Endothelial cell of umbilical vein (primary cell): ENCODE measurements at regions not wholly inside any gene's neighbourhood (a gene's known extent, or its start where the extent isn't known, plus 50 kb on each side); places are given as distances from the start of the nearest gene placed in this dataset.

Experiments used
- BruUV-seq: library from RNA; stranded (reverse); fragments of 400-500 nt; replicated peaks from 2 replicates; lab custom pipeline; 2021; lab: Mats Ljungman, UMichigan
- CTCF ChIA-PET: fragments of 300-600, 350-600 bp; sonication (Branson Sonifier 250); formaldehyde crosslinking; loops from one replicate; lab custom pipeline; 2021; ENCODE audit warnings: antibody characterized with exemption, inconsistent platforms; lab: Charles Lee
- POLR2A ChIA-PET: fragments of 300-600, 350-600 bp; sonication (Branson Sonifier 250); formaldehyde crosslinking; loops from one replicate; lab custom pipeline; 2021; ENCODE audit warnings: antibody characterized with exemption, inconsistent platforms; lab: Charles Lee
- DNase-seq: peaks from one replicate; pipeline ENCODE4 v3.0.0-alpha.2; 2011; ENCODE audit warnings: low read depth, low spot score
- FAIRE-seq: peaks from 2 replicates; lab custom pipeline; 2011; peaks lifted over from hg19 to GRCh38; lab: Jason Lieb, UNC
- H2AFZ ChIP-seq: 2 replicates; pipeline ENCODE4 v1.6.0; 2012; ENCODE audit warnings: low read depth, low read length, control low read depth, inconsistent platforms
- H3K27ac ChIP-seq: 2 replicates; pipeline ENCODE4 v1.5.1; 2011; ENCODE audit warnings: low read depth, mild to moderate bottlenecking, control low read depth, low read length, moderate library complexity; ENCODE audit not compliant: insufficient read depth
- H3K27me3 ChIP-seq, 2 experiments: 2 replicates each; pipeline versions ENCODE4 v1.6.0 to v1.6.1; 2011; ENCODE audit warnings: low read length in 2 of 2, mixed read lengths in 1 of 2; ENCODE audit not compliant: control insufficient read depth in 2 of 2, insufficient read depth in 2 of 2
- H3K36me3 ChIP-seq, 2 experiments: 2 replicates in 1 of 2; 3 replicates in 1 of 2; pipeline ENCODE4 v1.5.1; 2011; ENCODE audit warnings: low read length in 2 of 2, mild to moderate bottlenecking in 1 of 2, moderate library complexity in 1 of 2; ENCODE audit not compliant: control insufficient read depth in 2 of 2, insufficient read depth in 2 of 2; ENCODE audit errors: extremely low read depth in 1 of 2
- H3K4me1 ChIP-seq: 3 replicates; pipeline ENCODE4 v1.5.1; 2011; ENCODE audit warnings: mild to moderate bottlenecking, low read length; ENCODE audit not compliant: control insufficient read depth, insufficient read depth; ENCODE audit errors: extremely low read depth
- H3K4me2 ChIP-seq: 2 replicates; pipeline ENCODE4 v1.6.1; 2011; ENCODE audit warnings: low read length, control low read depth, mixed read lengths; ENCODE audit not compliant: insufficient read depth
- H3K4me3 ChIP-seq, 3 experiments: fragments of 200-600 bp in 1 of 3; sonication (generic), shearing (Covaris generic) in 1 of 3; replicated peaks in 1 of 3; 2 replicates each; pipeline ENCODE4 v1.5.1; 2011 to 2016; ENCODE audit warnings: control low read depth in 3 of 3, low read length in 3 of 3, mild to moderate bottlenecking in 2 of 3, inconsistent platforms in 1 of 3, low read depth in 1 of 3, moderate library complexity in 1 of 3; ENCODE audit not compliant: insufficient read depth in 1 of 3
- H3K79me2 ChIP-seq: 2 replicates; pipeline ENCODE4 v1.6.0; 2012; ENCODE audit warnings: low read length, inconsistent platforms; ENCODE audit not compliant: control insufficient read depth, insufficient read depth
- H3K9ac ChIP-seq: replicated peaks from 2 replicates; pipeline ENCODE3; 2011; ENCODE audit warnings: low read length, control low read depth; ENCODE audit not compliant: insufficient read depth; ENCODE audit errors: extremely low read depth
- H3K9me1 ChIP-seq: replicated peaks from 3 replicates; pipeline ENCODE4 v1.6.0; 2011; ENCODE audit warnings: mild to moderate bottlenecking, low read length; ENCODE audit not compliant: control insufficient read depth, insufficient read depth; ENCODE audit errors: extremely low read depth
- H3K9me3 ChIP-seq: replicated peaks from 2 replicates; pipeline ENCODE4 v1.5.1; 2012; ENCODE audit warnings: low read length, inconsistent platforms; ENCODE audit not compliant: control insufficient read depth, insufficient read depth
- H4K20me1 ChIP-seq: replicated peaks from 2 replicates; pipeline ENCODE3; 2011; ENCODE audit warnings: mild to moderate bottlenecking, low read length; ENCODE audit not compliant: control insufficient read depth, insufficient read depth; ENCODE audit errors: extremely low read depth
- FOS ChIP-seq: IDR thresholded peaks from 2 replicates; pipeline ENCODE4 v1.6.1; 2011; ENCODE audit warnings: mild to moderate bottlenecking, low read length, moderate library complexity, borderline replicate concordance; ENCODE audit not compliant: insufficient read depth
- GATA2 ChIP-seq: IDR thresholded peaks from 2 replicates; pipeline ENCODE4 v1.7.0; 2011; ENCODE audit warnings: low read depth, mild to moderate bottlenecking, moderate library complexity, mixed read lengths, low read length; ENCODE audit not compliant: insufficient read length, insufficient read depth
- JUN ChIP-seq: IDR thresholded peaks from 2 replicates; pipeline ENCODE4 v1.6.1; 2011; ENCODE audit warnings: borderline replicate concordance, low read depth; ENCODE audit not compliant: insufficient read length, insufficient read depth
- MYC ChIP-seq: IDR thresholded peaks from one replicate; pipeline ENCODE4 v1.6.1; 2011; ENCODE audit warnings: mild to moderate bottlenecking, low read depth, low read length
- POLR2A ChIP-seq: IDR thresholded peaks from 2 replicates; pipeline ENCODE4 v1.6.1; 2012; ENCODE audit warnings: low read depth, mild to moderate bottlenecking, control low read depth, low read length
- POLR2AphosphoS5 ChIP-seq: IDR thresholded peaks from 2 replicates; pipeline ENCODE4 v1.6.1; 2012; ENCODE audit warnings: low read depth, mild to moderate bottlenecking, control low read depth, low read length, moderate library complexity; ENCODE audit not compliant: insufficient read depth
- dilution Hi-C: fragments of 300-500 bp; cut with MboI; formaldehyde crosslinking; loops from one replicate; pipeline ENCODE4 v1.15.0; 2019; ENCODE audit warnings: low sequenced_read_pairs; ENCODE audit not compliant: extremely low pct_ligation_motif_present
- intact Hi-C: fragments of 100-400 bp; cut with micrococcal nuclease; formaldehyde crosslinking; loops from one replicate; pipeline ENCODE4 v1.10.0; 2022

DNA sequence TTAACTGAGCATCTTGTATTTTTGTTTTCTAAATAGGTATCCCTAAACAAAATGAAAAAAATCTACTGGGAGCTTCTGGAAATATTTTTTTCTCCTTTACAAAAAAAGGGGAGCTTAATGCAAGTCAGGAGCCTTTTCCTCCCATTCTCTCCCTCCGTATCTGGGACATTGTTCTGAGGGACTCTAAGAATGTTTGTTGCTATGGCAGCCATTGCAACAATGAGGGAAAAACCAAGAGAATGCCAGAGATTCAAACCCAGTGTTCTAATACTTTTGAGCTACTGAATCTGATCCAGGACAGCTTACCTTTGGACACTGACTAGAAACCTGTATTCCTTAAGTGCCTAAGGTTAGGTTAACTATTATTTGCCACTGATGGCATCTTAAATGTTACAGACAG lies 485.7 kb upstream of the HS3ST1 start:
- CTCF ChIA-PET = interaction anchor here (0.8 to 3.1 kb wide), 9 partner anchors 9 to 166 kb away, joined by 3 to 18 read pairs (median 5); no protein-coding TSS in a partner anchor

DNA sequence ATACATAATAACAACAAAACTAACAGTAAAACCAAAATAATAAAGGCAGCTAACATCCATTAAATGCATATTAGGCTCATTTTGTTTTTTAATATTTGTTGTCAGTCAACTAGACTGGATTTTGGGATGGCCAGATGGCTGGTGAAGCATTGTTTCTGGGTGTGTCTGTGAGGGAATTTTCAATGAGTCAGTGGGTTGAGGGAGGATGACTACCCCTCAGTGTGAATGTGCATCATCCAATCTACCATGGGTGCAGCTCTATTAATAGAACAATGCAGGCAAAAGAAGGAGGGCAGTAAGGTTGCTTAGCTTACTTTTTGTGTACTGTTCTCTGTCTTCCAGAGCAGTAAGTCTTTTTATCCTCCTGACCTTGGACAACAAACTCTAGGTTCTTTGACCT lies 484.2 kb upstream of the HS3ST1 start:
- DNase-seq (peak; percentile 40), FAIRE-seq (no peak)
- Histone ChIP-seq H3K4me2 (no peak overlapping the region), H2AFZ (no peak overlapping the region), H3K79me2 (no peaks in the 10 kb centered on the region), H3K27me3 (no peaks in the 10 kb centered on the region), H3K4me1 (peaks cover 10% of the 10 kb centered on the region), H3K27ac (no peak overlapping the region), H3K36me3 (no peaks in the 10 kb centered on the region), H3K9me1 (no peaks in the 10 kb centered on the region), H3K4me3 (no peak overlapping the region), H4K20me1 (no peaks in the 10 kb centered on the region), H3K9me3 (no peaks in the 10 kb centered on the region), H3K9ac (no peak overlapping the region)
- no TSS peak for BruUV-seq
- ChIA-PET POLR2A (no interaction called here), CTCF (interaction anchor here (2.1 to 3.1 kb wide), 2 partner anchors 30 to 111 kb away, joined by 5 to 11 read pairs; no protein-coding TSS in a partner anchor)
- dilution Hi-C loops = no loop called here
- peak; percentile 74 for TF ChIP-seq FOS
- TF ChIP-seq MYC = no peak
- TF ChIP-seq JUN = peak; percentile 13
- intact Hi-C loops = no loop called here

More for the DNA sequence above, 485.7 kb upstream of the HS3ST1 start:
- Histone ChIP-seq H3K27ac (peak overlapping the region; percentile 43), H3K9ac (no peak overlapping the region), H3K79me2 (no peaks in the 10 kb centered on the region), H3K4me1 (peaks cover 10% of the 10 kb centered on the region), H3K4me2 (no peak overlapping the region), H2AFZ (no peak overlapping the region), H3K27me3 (no peaks in the 10 kb centered on the region), H4K20me1 (no peaks in the 10 kb centered on the region), H3K36me3 (no peaks in the 10 kb centered on the region), H3K4me3 (no peak overlapping the region), H3K9me3 (no peaks in the 10 kb centered on the region), H3K9me1 (no peaks in the 10 kb centered on the region)
- POLR2A ChIA-PET = interaction anchor here (1.3 kb wide), 1 partner anchor 9 kb away, joined by 6 read pairs; no protein-coding TSS in a partner anchor
- no peak for TF ChIP-seq MYC
- no peak for TF ChIP-seq POLR2AphosphoS5
- TF ChIP-seq POLR2A = no peak
- TF ChIP-seq GATA2 = no peak
- no peak for TF ChIP-seq JUN
- no TSS peak for BruUV-seq
- intact Hi-C loops (loop anchor here (1.0 kb wide), 1 partner anchor 10 kb away; no protein-coding TSS in a partner anchor), dilution Hi-C loops (no loop called here)
- DNase-seq (peak; percentile 89), FAIRE-seq (peak; percentile 66)
